HepG2 (cell line): ENCODE measurements at regions not wholly inside any gene's neighbourhood (a gene's known extent, or its start where the extent isn't known, plus 50 kb on each side); places are given as distances from the start of the nearest gene placed in this dataset.

Experiments
- ATF7 ChIP-seq, 2 experiments: fragments of 450-650 bp in 1 of 2; sonication (generic) in 1 of 2; formaldehyde crosslinking in 1 of 2; IDR thresholded peaks; 2 replicates each; pipeline versions ENCODE4 v1.4.0 to v1.6.1; 2016 to 2020; ENCODE audit warnings: antibody characterized with exemption in 1 of 2, mild to moderate bottlenecking in 1 of 2, missing genetic modification reagents in 1 of 2
- BCL6 ChIP-seq: IDR thresholded peaks from 2 replicates; pipeline ENCODE4 v1.6.1; 2016; ENCODE audit warnings: missing genetic modification reagents, missing compliant biosample characterization
- HNF4A ChIP-seq: sonication (generic); formaldehyde crosslinking; IDR thresholded peaks from 2 replicates; pipeline ENCODE4 v1.4.0; 2020; ENCODE audit warnings: missing genetic modification reagents
- MAFK ChIP-seq, 2 experiments: IDR thresholded peaks in 1 of 2; conservative IDR thresholded peaks in 1 of 2; 2 replicates each; pipeline ENCODE4 v1.6.1; 2011; ENCODE audit warnings: improper control_type of control experiment in 2 of 2, low read length in 2 of 2
- NCOA2 ChIP-seq: sonication (generic); formaldehyde crosslinking; IDR thresholded peaks from 2 replicates; pipeline ENCODE4 v1.8.0; 2022; ENCODE audit warnings: inconsistent platforms
- PHF5A ChIP-seq: IDR thresholded peaks from one replicate; pipeline ENCODE4 v1.6.1; 2018; ENCODE audit warnings: low read depth, missing genetic modification reagents; ENCODE audit not compliant: unreplicated experiment
- RXRB ChIP-seq: IDR thresholded peaks from 2 replicates; pipeline ENCODE4 v1.6.1; 2016; ENCODE audit warnings: borderline replicate concordance, missing genetic modification reagents, missing compliant biosample characterization
- SOX13 ChIP-seq, 3 experiments: fragments of 450-650 bp in 1 of 3; sonication (generic) in 1 of 3; formaldehyde crosslinking in 1 of 3; IDR thresholded peaks in 2 of 3; conservative IDR thresholded peaks in 1 of 3; 2 replicates each; pipeline versions ENCODE4 v1.5.0 to v1.6.1; 2016 to 2020; ENCODE audit warnings: antibody characterized with exemption in 1 of 3, mild to moderate bottlenecking in 1 of 3, missing compliant biosample characterization in 1 of 3, missing genetic modification reagents in 1 of 3, moderate library complexity in 1 of 3
- TARDBP ChIP-seq: sonication (generic); formaldehyde crosslinking; IDR thresholded peaks from 2 replicates; pipeline ENCODE4 v1.8.0; 2022; ENCODE audit warnings: mild to moderate bottlenecking, missing genetic modification reagents
- ZNF253 ChIP-seq: sonication (generic); formaldehyde crosslinking; IDR thresholded peaks from 2 replicates; pipeline ENCODE4 v1.8.0; 2022; ENCODE audit warnings: mild to moderate bottlenecking, missing genetic modification reagents, borderline replicate concordance
- ZNF660 ChIP-seq: sonication (generic); formaldehyde crosslinking; IDR thresholded peaks from 2 replicates; pipeline ENCODE4 v1.5.1; 2020; ENCODE audit warnings: mild to moderate bottlenecking, low read depth, missing genetic modification reagents, borderline replicate concordance
- TF ChIP-seq, protein P1 (sequence below): sonication (generic); IDR thresholded peaks from 2 replicates; pipeline ENCODE4 v1.6.1; 2016; ENCODE audit warnings: low read depth, borderline replicate concordance
- TF ChIP-seq, protein P2 (sequence below): IDR thresholded peaks from 2 replicates; pipeline ENCODE4 v1.4.0; 2020; ENCODE audit warnings: mild to moderate bottlenecking, missing genetic modification reagents
- TF ChIP-seq, protein P3 (sequence below): sonication (generic); formaldehyde crosslinking; conservative IDR thresholded peaks from 2 replicates; pipeline ENCODE4 v1.4.0; 2020; ENCODE audit warnings: mild to moderate bottlenecking, missing genetic modification reagents, moderate library complexity

DNA sequence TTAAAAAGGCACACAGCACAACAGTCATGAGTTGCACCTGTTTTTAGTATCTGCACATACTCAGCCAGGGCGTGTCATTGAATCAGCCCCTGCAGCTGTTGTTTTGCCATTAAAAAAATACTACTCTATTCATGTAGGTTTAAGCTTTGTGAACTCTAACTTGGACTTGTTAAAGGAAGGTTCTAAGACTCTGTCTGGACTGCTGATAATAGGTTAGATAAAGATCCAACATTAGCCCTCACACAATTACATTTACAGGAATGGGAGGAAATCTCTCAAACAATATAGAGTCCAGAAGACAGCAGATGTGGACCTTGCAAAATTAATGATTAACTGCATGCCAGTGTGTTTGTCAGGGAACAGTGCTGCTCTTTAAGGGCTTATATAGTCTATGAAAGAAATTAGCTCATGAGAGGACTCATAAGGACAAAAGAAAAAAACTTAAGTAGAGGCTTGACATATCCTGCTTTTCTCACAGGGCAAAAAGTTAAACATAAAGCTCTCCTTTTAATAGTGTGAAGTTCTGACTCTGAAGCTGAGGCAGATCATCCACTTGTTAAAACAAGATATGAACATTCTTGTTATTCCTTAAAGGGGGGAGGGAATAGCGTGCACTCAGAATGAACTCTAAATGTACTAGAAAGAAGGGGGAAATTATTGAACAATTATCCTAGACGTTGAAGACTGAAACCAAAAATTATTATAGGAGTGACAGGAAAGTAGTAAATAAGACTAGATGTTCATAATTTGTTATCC, 243.6 kb downstream of the NDFIP2 start (continued):
- TF ChIP-seq TARDBP (peak; percentile 41; the same call in 1 of the 2 replicates), SOX13 (IDR thresholded peaks at IDR 0.05) (no peak), SOX13 (CRISPR knock-in tag; conservative IDR thresholded peaks at IDR 0.05 in 1 of 2, IDR thresholded peaks at IDR 0.05 in 1 of 2) (peak in 1 of 2 experiments; percentile 98; a peak in 2 of 4 replicates), ZNF660 (CRISPR knock-in tag) (no peak), MAFK (conservative IDR thresholded peaks at IDR 0.05 in 1 of 2, IDR thresholded peaks at IDR 0.05 in 1 of 2; ENCODE audit: low read length in 2 of 2) (no peak), ZNF253 (CRISPR knock-in tag) (no peak), PHF5A (CRISPR knock-in tag) (peak; percentile 37), NCOA2 (CRISPR knock-in tag) (peak; percentile 77), ATF7 (IDR thresholded peaks at IDR 0.05) (no peak), ATF7 (CRISPR knock-in tag; IDR thresholded peaks at IDR 0.05) (no peak), HNF4A (CRISPR knock-in tag) (peak; percentile 57), RXRB (CRISPR knock-in tag) (peak; percentile 19; the same call in 1 of the 2 replicates), BCL6 (CRISPR knock-in tag) (peak; percentile 74)
- TF ChIP-seq, protein P1, sequence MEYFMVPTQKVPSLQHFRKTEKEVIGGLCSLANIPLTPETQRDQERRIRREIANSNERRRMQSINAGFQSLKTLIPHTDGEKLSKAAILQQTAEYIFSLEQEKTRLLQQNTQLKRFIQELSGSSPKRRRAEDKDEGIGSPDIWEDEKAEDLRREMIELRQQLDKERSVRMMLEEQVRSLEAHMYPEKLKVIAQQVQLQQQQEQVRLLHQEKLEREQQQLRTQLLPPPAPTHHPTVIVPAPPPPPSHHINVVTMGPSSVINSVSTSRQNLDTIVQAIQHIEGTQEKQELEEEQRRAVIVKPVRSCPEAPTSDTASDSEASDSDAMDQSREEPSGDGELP = peak; percentile 33; the same call in 1 of the 2 replicates
- TF ChIP-seq, protein P2, sequence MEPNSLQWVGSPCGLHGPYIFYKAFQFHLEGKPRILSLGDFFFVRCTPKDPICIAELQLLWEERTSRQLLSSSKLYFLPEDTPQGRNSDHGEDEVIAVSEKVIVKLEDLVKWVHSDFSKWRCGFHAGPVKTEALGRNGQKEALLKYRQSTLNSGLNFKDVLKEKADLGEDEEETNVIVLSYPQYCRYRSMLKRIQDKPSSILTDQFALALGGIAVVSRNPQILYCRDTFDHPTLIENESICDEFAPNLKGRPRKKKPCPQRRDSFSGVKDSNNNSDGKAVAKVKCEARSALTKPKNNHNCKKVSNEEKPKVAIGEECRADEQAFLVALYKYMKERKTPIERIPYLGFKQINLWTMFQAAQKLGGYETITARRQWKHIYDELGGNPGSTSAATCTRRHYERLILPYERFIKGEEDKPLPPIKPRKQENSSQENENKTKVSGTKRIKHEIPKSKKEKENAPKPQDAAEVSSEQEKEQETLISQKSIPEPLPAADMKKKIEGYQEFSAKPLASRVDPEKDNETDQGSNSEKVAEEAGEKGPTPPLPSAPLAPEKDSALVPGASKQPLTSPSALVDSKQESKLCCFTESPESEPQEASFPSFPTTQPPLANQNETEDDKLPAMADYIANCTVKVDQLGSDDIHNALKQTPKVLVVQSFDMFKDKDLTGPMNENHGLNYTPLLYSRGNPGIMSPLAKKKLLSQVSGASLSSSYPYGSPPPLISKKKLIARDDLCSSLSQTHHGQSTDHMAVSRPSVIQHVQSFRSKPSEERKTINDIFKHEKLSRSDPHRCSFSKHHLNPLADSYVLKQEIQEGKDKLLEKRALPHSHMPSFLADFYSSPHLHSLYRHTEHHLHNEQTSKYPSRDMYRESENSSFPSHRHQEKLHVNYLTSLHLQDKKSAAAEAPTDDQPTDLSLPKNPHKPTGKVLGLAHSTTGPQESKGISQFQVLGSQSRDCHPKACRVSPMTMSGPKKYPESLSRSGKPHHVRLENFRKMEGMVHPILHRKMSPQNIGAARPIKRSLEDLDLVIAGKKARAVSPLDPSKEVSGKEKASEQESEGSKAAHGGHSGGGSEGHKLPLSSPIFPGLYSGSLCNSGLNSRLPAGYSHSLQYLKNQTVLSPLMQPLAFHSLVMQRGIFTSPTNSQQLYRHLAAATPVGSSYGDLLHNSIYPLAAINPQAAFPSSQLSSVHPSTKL = peak; percentile 72; the same call in 1 of the 2 replicates
- TF ChIP-seq, protein P3, sequence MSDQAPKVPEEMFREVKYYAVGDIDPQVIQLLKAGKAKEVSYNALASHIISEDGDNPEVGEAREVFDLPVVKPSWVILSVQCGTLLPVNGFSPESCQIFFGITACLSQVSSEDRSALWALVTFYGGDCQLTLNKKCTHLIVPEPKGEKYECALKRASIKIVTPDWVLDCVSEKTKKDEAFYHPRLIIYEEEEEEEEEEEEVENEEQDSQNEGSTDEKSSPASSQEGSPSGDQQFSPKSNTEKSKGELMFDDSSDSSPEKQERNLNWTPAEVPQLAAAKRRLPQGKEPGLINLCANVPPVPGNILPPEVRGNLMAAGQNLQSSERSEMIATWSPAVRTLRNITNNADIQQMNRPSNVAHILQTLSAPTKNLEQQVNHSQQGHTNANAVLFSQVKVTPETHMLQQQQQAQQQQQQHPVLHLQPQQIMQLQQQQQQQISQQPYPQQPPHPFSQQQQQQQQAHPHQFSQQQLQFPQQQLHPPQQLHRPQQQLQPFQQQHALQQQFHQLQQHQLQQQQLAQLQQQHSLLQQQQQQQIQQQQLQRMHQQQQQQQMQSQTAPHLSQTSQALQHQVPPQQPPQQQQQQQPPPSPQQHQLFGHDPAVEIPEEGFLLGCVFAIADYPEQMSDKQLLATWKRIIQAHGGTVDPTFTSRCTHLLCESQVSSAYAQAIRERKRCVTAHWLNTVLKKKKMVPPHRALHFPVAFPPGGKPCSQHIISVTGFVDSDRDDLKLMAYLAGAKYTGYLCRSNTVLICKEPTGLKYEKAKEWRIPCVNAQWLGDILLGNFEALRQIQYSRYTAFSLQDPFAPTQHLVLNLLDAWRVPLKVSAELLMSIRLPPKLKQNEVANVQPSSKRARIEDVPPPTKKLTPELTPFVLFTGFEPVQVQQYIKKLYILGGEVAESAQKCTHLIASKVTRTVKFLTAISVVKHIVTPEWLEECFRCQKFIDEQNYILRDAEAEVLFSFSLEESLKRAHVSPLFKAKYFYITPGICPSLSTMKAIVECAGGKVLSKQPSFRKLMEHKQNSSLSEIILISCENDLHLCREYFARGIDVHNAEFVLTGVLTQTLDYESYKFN (CRISPR knock-in tag) = peak; percentile 71
